ENCODE measurements at regions not wholly inside any gene's neighbourhood (a gene's known extent, or its start where the extent isn't known, plus 50 kb on each side); places are given as distances from the start of the nearest gene placed in this dataset.

GRCh38 chr20:22944936-22945335, 90.2 kb upstream of the SSTR4 start:
- no peaks in the 10 kb centered on the region for H3K36me3 ChIP-seq
- TF ChIP-seq CTCF (IDR thresholded peaks at IDR 0.05) = no peak
- TF ChIP-seq POLR2A (IDR thresholded peaks at IDR 0.05) = no peak
- TF ChIP-seq POLR2AphosphoS5 (IDR thresholded peaks at IDR 0.05; ENCODE audit: insufficient read depth in 1 of 2, low read depth in 1 of 2) = no peak
- H3K4me1 ChIP-seq = peaks cover 3% of the 10 kb centered on the region
- no peaks in the 10 kb centered on the region for H3K27me3 ChIP-seq
- intact Hi-C loops (cut with DNase I) = no loop called here
- no peak overlapping the region for H3K4me3 ChIP-seq
- no peak overlapping the region for H3K27ac ChIP-seq
- no peaks in the 10 kb centered on the region for H3K9me3 ChIP-seq
- no peak for DNase-seq (ENCODE audit: extremely low spot score in 2 of 2)

GRCh38 chr20:22946596-22946995, 88.5 kb upstream of the SSTR4 start:
- intact Hi-C loops (cut with DNase I) = no loop called here
- H3K27me3 ChIP-seq = no peaks in the 10 kb centered on the region
- H3K9me3 ChIP-seq = no peaks in the 10 kb centered on the region
- no peaks in the 10 kb centered on the region for H3K36me3 ChIP-seq
- no peak overlapping the region for H3K4me3 ChIP-seq
- DNase-seq (ENCODE audit: extremely low spot score in 2 of 2) = no peak
- TF ChIP-seq POLR2A (IDR thresholded peaks at IDR 0.05) (no peak), CTCF (IDR thresholded peaks at IDR 0.05) (no peak), POLR2AphosphoS5 (IDR thresholded peaks at IDR 0.05; ENCODE audit: insufficient read depth in 1 of 2, low read depth in 1 of 2) (no peak)
- no peak overlapping the region for H3K27ac ChIP-seq
- H3K4me1 ChIP-seq = peaks cover 3% of the 10 kb centered on the region

GRCh38 chr20:22949331-22950109, 85.6 kb upstream of the SSTR4 start:
- Histone ChIP-seq H3K4me3 (no peak overlapping the region), H3K27ac (no peak overlapping the region), H3K4me1 (peaks cover 3% of the 10 kb centered on the region), H3K9me3 (no peaks in the 10 kb centered on the region), H3K27me3 (no peaks in the 10 kb centered on the region), H3K36me3 (no peaks in the 10 kb centered on the region)
- intact Hi-C loops (cut with DNase I) = no loop called here
- no peak for TF ChIP-seq POLR2AphosphoS5 (IDR thresholded peaks at IDR 0.05; ENCODE audit: insufficient read depth in 1 of 2, low read depth in 1 of 2)
- no peak for TF ChIP-seq POLR2A (IDR thresholded peaks at IDR 0.05)
- TF ChIP-seq CTCF (IDR thresholded peaks at IDR 0.05) = no peak
- no peak for DNase-seq (ENCODE audit: extremely low spot score in 2 of 2)

- Histone ChIP-seq H3K4me1 (no peaks in the 10 kb centered on the region), H3K27me3 (no peaks in the 10 kb centered on the region), H3K4me3 (no peak overlapping the region), H3K9me3 (no peaks in the 10 kb centered on the region), H3K27ac (no peak overlapping the region), H3K36me3 (no peaks in the 10 kb centered on the region)
- TF ChIP-seq CTCF (IDR thresholded peaks at IDR 0.05) = no peak
- no peak for TF ChIP-seq POLR2A (IDR thresholded peaks at IDR 0.05)
- no peak for TF ChIP-seq POLR2AphosphoS5 (IDR thresholded peaks at IDR 0.05; ENCODE audit: insufficient read depth in 1 of 2, low read depth in 1 of 2)
- no peak for DNase-seq (ENCODE audit: extremely low spot score in 2 of 2)
- intact Hi-C loops (cut with DNase I) = no loop called here
These were observed 83.1 kb upstream of the SSTR4 start for GRCh38 chr20:22951966-22952365.

- no peak for DNase-seq (ENCODE audit: extremely low spot score in 2 of 2)
- Histone ChIP-seq H3K27me3 (no peaks in the 10 kb centered on the region), H3K36me3 (no peaks in the 10 kb centered on the region), H3K9me3 (no peaks in the 10 kb centered on the region), H3K4me3 (no peak overlapping the region), H3K4me1 (no peaks in the 10 kb centered on the region), H3K27ac (no peak overlapping the region)
- TF ChIP-seq POLR2AphosphoS5 (IDR thresholded peaks at IDR 0.05; ENCODE audit: insufficient read depth in 1 of 2, low read depth in 1 of 2) = no peak
- no peak for TF ChIP-seq POLR2A (IDR thresholded peaks at IDR 0.05)
- TF ChIP-seq CTCF (IDR thresholded peaks at IDR 0.05) = no peak
- intact Hi-C loops (cut with DNase I) = no loop called here
These were observed 80.5 kb upstream of the SSTR4 start for GRCh38 chr20:22954661-22955060.
